Kidney (tissue), 13 donors: ENCODE measurements at regions not wholly inside any gene's neighbourhood (a gene's known extent, or its start where the extent isn't known, plus 50 kb on each side); places are given as distances from the start of the nearest gene placed in this dataset.

ENCODE experiments used
- DNase-seq, 5 donors: peaks; one replicate each; pipeline ENCODE4 v3.0.0-alpha.2; 2013 to 2020
- FAIRE-seq: peaks from 2 replicates; lab custom pipeline; 2012; peaks lifted over from hg19 to GRCh38; lab: Jason Lieb, UNC
- H3K27ac ChIP-seq, 2 donors: one replicate each; pipeline ENCODE4 v1.7.0; 2013; ENCODE audit warnings: low read depth in 2 of 2, low read length in 2 of 2, inconsistent platforms in 1 of 2
- H3K27me3 ChIP-seq: one replicate; pipeline ENCODE4 v1.7.1; 2013; ENCODE audit warnings: low read length, inconsistent platforms; ENCODE audit not compliant: control insufficient read depth, insufficient read depth
- H3K36me3 ChIP-seq, 3 donors: one replicate each; pipeline versions ENCODE4 v1.7.0 to v1.7.1; 2013; ENCODE audit warnings: low read length in 3 of 3, control low read depth in 1 of 3, inconsistent platforms in 1 of 3; ENCODE audit not compliant: insufficient read depth in 3 of 3, control insufficient read depth in 2 of 3
- H3K4me1 ChIP-seq, 3 donors: one replicate each; pipeline versions ENCODE4 v1.7.0 to v1.7.1; 2013; ENCODE audit warnings: low read length in 3 of 3, inconsistent platforms in 1 of 3, low read depth in 1 of 3; ENCODE audit not compliant: control insufficient read depth in 2 of 3, insufficient read depth in 2 of 3
- H3K4me3 ChIP-seq, 3 donors: one replicate each; pipeline versions ENCODE4 v1.7.0 to v1.8.1; 2013; ENCODE audit warnings: low read length in 3 of 3, control low read depth in 1 of 3, inconsistent platforms in 1 of 3
- H3K9ac ChIP-seq, 3 donors: one replicate each; pipeline versions ENCODE4 v1.7.0 to v1.7.1; 2013; ENCODE audit warnings: low read length in 3 of 3, control low read depth in 1 of 3, inconsistent platforms in 1 of 3
- H3K9me3 ChIP-seq, 3 donors: one replicate each; pipeline versions ENCODE4 v1.7.0 to v1.7.1; 2013; ENCODE audit warnings: low read length in 3 of 3, control low read depth in 1 of 3, inconsistent platforms in 1 of 3; ENCODE audit not compliant: control insufficient read depth in 2 of 3, insufficient read depth in 1 of 3
- intact Hi-C: fragments of 100-400 bp; cut with DNase I; formaldehyde crosslinking; loops from one replicate; pipeline ENCODE4 v1.11.1; 2022
- TF ChIP-seq, protein P1 (sequence below): IDR thresholded peaks from 3 replicates; pipeline ENCODE4 v1.5.1; 2012; ENCODE audit warnings: mild to moderate bottlenecking, moderate library complexity, borderline replicate concordance; ENCODE audit not compliant: insufficient read depth; ENCODE audit errors: extremely low read depth
- donor health status: control.
- donor health status: control.
- donor health status: control.
- donor health status: control.
- donor health status: control.
- donor health status: DM: yes; HTN: yes; CAD: no.
- donor health status: Normal renal cell carcinoma (clear cell type).

DNA sequence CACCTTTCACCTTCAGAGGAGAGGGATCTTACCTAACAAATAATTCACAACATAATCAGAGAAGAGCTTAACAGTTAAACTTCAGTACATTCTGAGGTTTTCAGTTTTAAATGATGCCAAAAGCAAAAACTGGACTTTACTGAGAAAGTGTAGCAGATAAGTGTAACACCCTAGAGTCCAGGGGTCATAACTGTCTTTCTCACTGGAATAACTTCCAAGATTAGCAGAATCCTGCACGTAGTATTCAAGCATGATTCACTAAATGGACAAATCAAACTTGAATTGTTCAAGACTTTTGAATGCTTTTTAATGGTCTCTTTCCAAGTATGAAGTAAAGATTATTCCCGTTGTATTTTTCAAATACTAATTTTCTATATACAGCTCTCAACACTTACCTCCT, 180.1 kb upstream of the NREP start:
- intact Hi-C loops = no loop called here
- no peaks in the 10 kb centered on the region for H3K9me3 ChIP-seq

DNA sequence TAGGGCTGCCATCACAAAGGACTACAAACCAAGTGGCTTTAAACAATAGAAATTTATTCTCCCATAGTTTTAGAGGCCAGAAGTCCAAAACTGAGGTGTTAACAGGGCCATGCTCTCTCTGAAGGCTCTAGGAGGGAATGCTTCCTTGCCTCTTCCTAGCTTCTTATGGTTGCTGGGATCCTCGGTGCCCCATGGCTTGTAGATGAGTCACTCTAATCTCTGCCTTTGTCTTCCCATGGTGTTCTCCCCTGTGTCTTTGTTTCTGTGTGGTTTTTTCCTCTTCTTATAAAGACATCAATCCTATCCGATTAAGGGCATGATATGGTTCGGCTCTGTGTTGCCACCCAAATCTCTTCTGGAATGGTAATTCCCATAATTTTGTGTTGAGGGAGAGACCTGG, 178.8 kb upstream of the NREP start:
- no peaks in the 10 kb centered on the region for H3K36me3 ChIP-seq
- no peaks in the 10 kb centered on the region for H3K27me3 ChIP-seq

More for the DNA sequence above, 180.1 kb upstream of the NREP start:
- H3K9ac ChIP-seq = no peak overlapping the region
- DNase-seq = no peak
- no peak overlapping the region for H3K4me3 ChIP-seq
- H3K27me3 ChIP-seq = no peaks in the 10 kb centered on the region
- TF ChIP-seq, protein P1, sequence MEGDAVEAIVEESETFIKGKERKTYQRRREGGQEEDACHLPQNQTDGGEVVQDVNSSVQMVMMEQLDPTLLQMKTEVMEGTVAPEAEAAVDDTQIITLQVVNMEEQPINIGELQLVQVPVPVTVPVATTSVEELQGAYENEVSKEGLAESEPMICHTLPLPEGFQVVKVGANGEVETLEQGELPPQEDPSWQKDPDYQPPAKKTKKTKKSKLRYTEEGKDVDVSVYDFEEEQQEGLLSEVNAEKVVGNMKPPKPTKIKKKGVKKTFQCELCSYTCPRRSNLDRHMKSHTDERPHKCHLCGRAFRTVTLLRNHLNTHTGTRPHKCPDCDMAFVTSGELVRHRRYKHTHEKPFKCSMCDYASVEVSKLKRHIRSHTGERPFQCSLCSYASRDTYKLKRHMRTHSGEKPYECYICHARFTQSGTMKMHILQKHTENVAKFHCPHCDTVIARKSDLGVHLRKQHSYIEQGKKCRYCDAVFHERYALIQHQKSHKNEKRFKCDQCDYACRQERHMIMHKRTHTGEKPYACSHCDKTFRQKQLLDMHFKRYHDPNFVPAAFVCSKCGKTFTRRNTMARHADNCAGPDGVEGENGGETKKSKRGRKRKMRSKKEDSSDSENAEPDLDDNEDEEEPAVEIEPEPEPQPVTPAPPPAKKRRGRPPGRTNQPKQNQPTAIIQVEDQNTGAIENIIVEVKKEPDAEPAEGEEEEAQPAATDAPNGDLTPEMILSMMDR = no peak
- FAIRE-seq = no peak
- no peak overlapping the region for H3K27ac ChIP-seq
- no peaks in the 10 kb centered on the region for H3K4me1 ChIP-seq
- no peaks in the 10 kb centered on the region for H3K36me3 ChIP-seq

DNA sequence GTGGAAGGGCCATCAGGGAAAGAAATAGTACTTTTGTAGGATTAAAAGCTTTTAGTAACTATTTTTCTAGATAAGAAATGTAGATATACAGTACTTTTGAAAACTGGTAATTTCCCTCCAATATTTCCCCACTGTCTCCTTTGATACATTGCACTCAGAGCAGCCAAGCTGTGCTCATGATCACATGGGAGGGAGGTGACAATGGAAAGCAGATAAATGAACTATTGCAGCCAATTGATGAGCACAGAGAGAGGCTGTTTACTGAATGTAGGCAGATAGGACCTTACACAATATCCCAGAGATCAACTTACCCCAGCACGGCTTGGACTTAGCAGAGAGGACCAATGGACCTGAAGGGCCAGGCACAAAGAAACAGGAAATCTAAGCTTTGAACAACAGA, 178.0 kb upstream of the NREP start:
- FAIRE-seq = no peak

More for the DNA sequence above, 178.8 kb upstream of the NREP start:
- intact Hi-C loops = no loop called here
- H3K4me3 ChIP-seq = no peak overlapping the region
- DNase-seq (no peak), FAIRE-seq (no peak)
- H3K9ac ChIP-seq = no peak overlapping the region
- no peaks in the 10 kb centered on the region for H3K9me3 ChIP-seq
- TF ChIP-seq, protein P1 = no peak
- no peak overlapping the region for H3K27ac ChIP-seq
- H3K4me1 ChIP-seq = no peaks in the 10 kb centered on the region

More for the DNA sequence above, 178.0 kb upstream of the NREP start:
- no peaks in the 10 kb centered on the region for H3K4me1 ChIP-seq
- no peaks in the 10 kb centered on the region for H3K36me3 ChIP-seq
- intact Hi-C loops = no loop called here
- TF ChIP-seq, protein P1 = no peak
- no peaks in the 10 kb centered on the region for H3K9me3 ChIP-seq
- no peak overlapping the region for H3K27ac ChIP-seq
- DNase-seq = no peak
- no peak overlapping the region for H3K9ac ChIP-seq
- H3K27me3 ChIP-seq = no peaks in the 10 kb centered on the region
- no peak overlapping the region for H3K4me3 ChIP-seq
